IMR-90 (cell line): ENCODE measurements at regions not wholly inside any gene's neighbourhood (a gene's known extent, or its start where the extent isn't known, plus 50 kb on each side); places are given as distances from the start of the nearest gene placed in this dataset.

Experiments
- ATAC-seq: fragments of 200-7000 bp; cut with Tn5 transposase; 2 replicates; pipeline ENCODE4 v1.9.1; 2020; ENCODE audit warnings: low read depth, mild to moderate bottlenecking, moderate library complexity
- BruUV-seq: library from RNA; stranded (reverse); fragments of 400-500 nt; replicated peaks from 2 replicates; lab custom pipeline; 2021; lab: Mats Ljungman, UMichigan
- CTCF ChIA-PET: fragments of 300-600 bp; formaldehyde crosslinking; extraction: SDS; loops from one replicate; lab custom pipeline; 2021; ENCODE audit warnings: antibody characterized with exemption; lab: Yijun Ruan, JAX
- POLR2A ChIA-PET: fragments of 300-600 bp; sonication (Branson Sonifier 250); formaldehyde crosslinking; loops from one replicate; lab custom pipeline; 2022; ENCODE audit warnings: antibody characterized with exemption; ENCODE audit not compliant: unreplicated experiment; lab: Charles Lee
- DNase-seq: peaks from one replicate; pipeline ENCODE4 v3.0.0; 2013
- H2AFZ ChIP-seq: replicated peaks from 2 replicates; pipeline ENCODE3; 2013; ENCODE audit warnings: low read length, mild to moderate bottlenecking; ENCODE audit not compliant: poor library complexity
- H2AK5ac ChIP-seq: 2 replicates; pipeline ENCODE4 v1.6.1; 2013; ENCODE audit warnings: low read depth, low read length, inconsistent platforms
- H2AK9ac ChIP-seq: replicated peaks from 2 replicates; pipeline ENCODE3; 2013; ENCODE audit warnings: mild to moderate bottlenecking, low read depth, low read length, moderate library complexity; ENCODE audit not compliant: poor library complexity
- H2BK120ac ChIP-seq: 2 replicates; pipeline ENCODE4 v1.6.1; 2013; ENCODE audit warnings: low read depth, low read length, inconsistent platforms
- H2BK15ac ChIP-seq: 3 replicates; pipeline ENCODE4 v1.6.1; 2013; ENCODE audit warnings: low read depth, low read length, inconsistent platforms
- H2BK20ac ChIP-seq: 2 replicates; pipeline ENCODE4 v1.6.1; 2013; ENCODE audit warnings: low read depth, mild to moderate bottlenecking, inconsistent platforms, low read length, moderate library complexity
- H2BK5ac ChIP-seq: 2 replicates; pipeline ENCODE4 v1.6.1; 2013; ENCODE audit warnings: mild to moderate bottlenecking, low read depth, low read length, inconsistent platforms; ENCODE audit not compliant: poor library complexity, severe bottlenecking
- H3K14ac ChIP-seq: replicated peaks from 2 replicates; pipeline ENCODE4 v1.6.1; 2013; ENCODE audit warnings: low read depth, low read length, inconsistent platforms
- H3K18ac ChIP-seq: 2 replicates; pipeline ENCODE4 v1.6.1; 2013; ENCODE audit warnings: low read depth, low read length, control low read depth
- H3K23ac ChIP-seq: 2 replicates; pipeline ENCODE4 v1.6.1; 2013; ENCODE audit warnings: low read depth, low read length, inconsistent platforms
- H3K27ac ChIP-seq: 2 replicates; pipeline ENCODE4 v1.5.1; 2013; ENCODE audit warnings: mild to moderate bottlenecking, control low read depth, low read length; ENCODE audit not compliant: insufficient read depth
- H3K27me3 ChIP-seq: 2 replicates; pipeline ENCODE4 v1.6.1; 2013; ENCODE audit warnings: low read length; ENCODE audit not compliant: control insufficient read depth, insufficient read depth
- H3K36me3 ChIP-seq: 2 replicates; pipeline ENCODE4 v1.6.1; 2013; ENCODE audit warnings: low read length, mixed read lengths; ENCODE audit not compliant: control insufficient read depth, insufficient read depth
- H3K4ac ChIP-seq: 2 replicates; pipeline ENCODE4 v1.6.1; 2013; ENCODE audit warnings: low read depth, low read length, inconsistent platforms
- H3K4me1 ChIP-seq: 2 replicates; pipeline ENCODE4 v1.6.1; 2013; ENCODE audit warnings: low read length, mixed read lengths; ENCODE audit not compliant: control insufficient read depth, insufficient read depth
- H3K4me2 ChIP-seq: 2 replicates; pipeline ENCODE4 v1.6.1; 2013; ENCODE audit warnings: low read depth, mild to moderate bottlenecking, control low read depth, low read length, moderate library complexity
- H3K4me3 ChIP-seq: 2 replicates; pipeline ENCODE4 v1.5.1; 2013; ENCODE audit warnings: low read depth, mild to moderate bottlenecking, control low read depth, low read length, moderate library complexity; ENCODE audit not compliant: insufficient read depth
- H3K56ac ChIP-seq: 2 replicates; pipeline ENCODE4 v1.6.1; 2013; ENCODE audit warnings: low read length, inconsistent platforms; ENCODE audit not compliant: insufficient read depth; ENCODE audit errors: extremely low read depth
- H3K79me1 ChIP-seq, 2 experiments: 2 replicates each; pipeline ENCODE4 v1.6.1; 2013; ENCODE audit warnings: low read length in 2 of 2, inconsistent platforms in 1 of 2, low read depth in 1 of 2
- H3K9ac ChIP-seq: 2 replicates; pipeline ENCODE4 v1.6.1; 2013; ENCODE audit warnings: low read depth, low read length, control low read depth
- H3K9me1 ChIP-seq: 2 replicates; pipeline ENCODE4 v1.6.1; 2013; ENCODE audit warnings: low read length, inconsistent platforms; ENCODE audit not compliant: insufficient read depth
- H3K9me3 ChIP-seq: 2 replicates; pipeline ENCODE4 v1.6.1; 2013; ENCODE audit warnings: low read length; ENCODE audit not compliant: control insufficient read depth, insufficient read depth
- H4K20me1 ChIP-seq: 2 replicates; pipeline ENCODE4 v1.6.1; 2013; ENCODE audit warnings: low read length, inconsistent platforms; ENCODE audit not compliant: insufficient read depth
- H4K5ac ChIP-seq: 2 replicates; pipeline ENCODE4 v1.6.1; 2013; ENCODE audit warnings: mild to moderate bottlenecking, low read depth, low read length, control low read depth
- H4K8ac ChIP-seq, 2 experiments: 2 replicates each; pipeline ENCODE4 v1.6.1; 2013; ENCODE audit warnings: low read depth in 2 of 2, low read length in 2 of 2, control low read depth in 1 of 2, inconsistent platforms in 1 of 2
- H4K91ac ChIP-seq: 2 replicates; pipeline ENCODE4 v1.6.1; 2013; ENCODE audit warnings: low read depth, low read length, inconsistent platforms; ENCODE audit not compliant: insufficient read depth
- BHLHE40 ChIP-seq: fragments of 150-350 bp; IDR thresholded peaks from 2 replicates; pipeline ENCODE4 v1.6.1; 2016; ENCODE audit warnings: mild to moderate bottlenecking, low read depth, low read length
- CEBPB ChIP-seq: IDR thresholded peaks from 2 replicates; pipeline ENCODE4 v1.6.1; 2012; ENCODE audit warnings: low read depth, low read length, improper control_type of control experiment
- CHD1 ChIP-seq: IDR thresholded peaks from 2 replicates; pipeline ENCODE4 v1.6.1; 2012; ENCODE audit warnings: low read depth, low read length, improper control_type of control experiment
- CTCF ChIP-seq: conservative IDR thresholded peaks from 2 replicates; pipeline ENCODE4 v1.5.1; 2012; ENCODE audit warnings: mild to moderate bottlenecking, low read depth, low read length, improper control_type of control experiment
- FOS ChIP-seq: fragments of 150-350 bp; IDR thresholded peaks from 2 replicates; pipeline ENCODE4 v1.6.1; 2016; ENCODE audit warnings: low read depth, low read length
- MAFK ChIP-seq: IDR thresholded peaks from 2 replicates; pipeline ENCODE4 v1.6.1; 2012; ENCODE audit warnings: low read depth, low read length, improper control_type of control experiment
- MAZ ChIP-seq: IDR thresholded peaks from 2 replicates; pipeline ENCODE4 v1.6.1; 2012; ENCODE audit warnings: low read depth, mild to moderate bottlenecking, low read length, improper control_type of control experiment, moderate library complexity, borderline replicate concordance
- MXI1 ChIP-seq: IDR thresholded peaks from 2 replicates; pipeline ENCODE4 v1.6.1; 2012; ENCODE audit warnings: low read depth, mild to moderate bottlenecking, low read length, moderate library complexity, borderline replicate concordance
- NFE2L2 ChIP-seq: fragments of 150-350 bp; IDR thresholded peaks from 2 replicates; pipeline ENCODE4 v1.6.1; 2016; ENCODE audit warnings: low read depth, mild to moderate bottlenecking, low read length
- POLR2A ChIP-seq: IDR thresholded peaks from 2 replicates; pipeline ENCODE4 v1.6.1; 2012; ENCODE audit warnings: mild to moderate bottlenecking, low read depth, low read length
- RAD21 ChIP-seq: IDR thresholded peaks from 2 replicates; pipeline ENCODE4 v1.6.1; 2012; ENCODE audit warnings: low read length, improper control_type of control experiment
- RCOR1 ChIP-seq: IDR thresholded peaks from 2 replicates; pipeline ENCODE4 v1.6.1; 2012; ENCODE audit warnings: mild to moderate bottlenecking, low read length, improper control_type of control experiment; ENCODE audit not compliant: insufficient replicate concordance
- RFX5 ChIP-seq: IDR thresholded peaks from 2 replicates; pipeline ENCODE4 v1.8.0; 2012; ENCODE audit warnings: low read depth, mild to moderate bottlenecking, low read length, moderate library complexity
- SMC3 ChIP-seq: fragments of 150-350 bp; IDR thresholded peaks from 2 replicates; pipeline ENCODE4 v1.6.1; 2016; ENCODE audit warnings: low read depth, mild to moderate bottlenecking, antibody characterized with exemption, low read length, moderate library complexity
- USF2 ChIP-seq: fragments of 150-350 bp; IDR thresholded peaks from 2 replicates; pipeline ENCODE4 v1.6.1; 2017; ENCODE audit warnings: mild to moderate bottlenecking, antibody characterized with exemption, low read length, low read depth
- WGBS, 2 experiments: methylation state at CpG; one replicate each; pipeline versions ENCODE4 v1.1.5 to v1.1.7; 2013; ENCODE audit warnings: missing lambda C conversion rate in 2 of 2; ENCODE audit not compliant: insufficient read length in 1 of 2; ENCODE audit errors: extremely low coverage in 2 of 2; 5-methylcytosine and 5-hydroxymethylcytosine counted together
- dilution Hi-C: fragments of 300-500 bp; cut with HindIII; formaldehyde crosslinking; loops from one replicate; pipeline ENCODE4 v1.14.3; 2018; ENCODE audit warnings: low sequenced_read_pairs; ENCODE audit not compliant: unreplicated experiment
- in situ Hi-C: fragments of 300-500 bp; cut with MboI; formaldehyde crosslinking; loops from 3 replicates; pipeline ENCODE4 v1.14.3; 2019; ENCODE audit warnings: low sequenced_read_pairs, inconsistent platforms, mixed read lengths
- intact Hi-C: fragments of 100-400 bp; cut with micrococcal nuclease; formaldehyde crosslinking; loops from 2 replicates; pipeline ENCODE4 v1.10.0; 2022
- TF ChIP-seq, protein P1 (sequence below): fragments of 150-350 bp; IDR thresholded peaks from 2 replicates; pipeline ENCODE4 v1.6.1; 2016; ENCODE audit warnings: low read depth, mild to moderate bottlenecking, low read length, moderate library complexity, borderline replicate concordance

- in situ Hi-C loops (no loop called here), dilution Hi-C loops (no loop called here), intact Hi-C loops (loop anchor here (10.0 kb wide), 1 partner anchor 46 kb away; no protein-coding TSS in a partner anchor)
- no peaks in the 10 kb centered on the region for H3K36me3 ChIP-seq
- H4K5ac ChIP-seq: no peak overlapping the region
- WGBS, 2 experiments: no CpG with 5 or more reads among the region's 6 CpGs
- H3K4me1 ChIP-seq: no peaks in the 10 kb centered on the region
- no TSS peak for BruUV-seq
- no peak overlapping the region for H3K4me2 ChIP-seq
- no peak overlapping the region for H3K56ac ChIP-seq
- no peak overlapping the region for H3K23ac ChIP-seq
- H3K4me3 ChIP-seq: no peak overlapping the region
- H4K91ac ChIP-seq: no peak overlapping the region
- peaks cover 20% of the 10 kb centered on the region for H3K27me3 ChIP-seq
- H3K18ac ChIP-seq: no peak overlapping the region
- no peak for ATAC-seq
- no peak overlapping the region for H2BK20ac ChIP-seq
- no peak overlapping the region for H3K4ac ChIP-seq
- no peak overlapping the region for H2AFZ ChIP-seq
- H3K9me3 ChIP-seq: peaks cover 10% of the 10 kb centered on the region
- no peak overlapping the region for H4K8ac ChIP-seq
- ChIA-PET CTCF (no interaction called here), POLR2A (no interaction called here)
- no peak overlapping the region for H3K27ac ChIP-seq
- TF ChIP-seq NFE2L2: no peak
- no peak for TF ChIP-seq RCOR1
- no peak for TF ChIP-seq CHD1
- TF ChIP-seq, protein P1, sequence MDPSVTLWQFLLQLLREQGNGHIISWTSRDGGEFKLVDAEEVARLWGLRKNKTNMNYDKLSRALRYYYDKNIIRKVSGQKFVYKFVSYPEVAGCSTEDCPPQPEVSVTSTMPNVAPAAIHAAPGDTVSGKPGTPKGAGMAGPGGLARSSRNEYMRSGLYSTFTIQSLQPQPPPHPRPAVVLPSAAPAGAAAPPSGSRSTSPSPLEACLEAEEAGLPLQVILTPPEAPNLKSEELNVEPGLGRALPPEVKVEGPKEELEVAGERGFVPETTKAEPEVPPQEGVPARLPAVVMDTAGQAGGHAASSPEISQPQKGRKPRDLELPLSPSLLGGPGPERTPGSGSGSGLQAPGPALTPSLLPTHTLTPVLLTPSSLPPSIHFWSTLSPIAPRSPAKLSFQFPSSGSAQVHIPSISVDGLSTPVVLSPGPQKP: no peak
- TF ChIP-seq CTCF: no peak
- TF ChIP-seq SMC3: no peak
- TF ChIP-seq MXI1: no peak
- TF ChIP-seq USF2: no peak
- no peak for TF ChIP-seq MAZ
- TF ChIP-seq RAD21: no peak
- no peak for TF ChIP-seq CEBPB
- TF ChIP-seq BHLHE40: no peak
- TF ChIP-seq FOS: no peak
- TF ChIP-seq POLR2A: no peak
- TF ChIP-seq MAFK: no peak
- TF ChIP-seq RFX5: no peak
- H3K9me1 ChIP-seq: no peaks in the 10 kb centered on the region
- no peak overlapping the region for H2AK5ac ChIP-seq
- H2BK120ac ChIP-seq: no peak overlapping the region
- H3K9ac ChIP-seq: no peak overlapping the region
- no peaks in the 10 kb centered on the region for H3K79me1 ChIP-seq
- no peak for DNase-seq
- no peak overlapping the region for H2BK15ac ChIP-seq
- H3K14ac ChIP-seq: no peak overlapping the region
- no peak overlapping the region for H2BK5ac ChIP-seq
- no peaks in the 10 kb centered on the region for H4K20me1 ChIP-seq
- H2AK9ac ChIP-seq: no peak overlapping the region
These were observed 83.9 kb downstream of the RMI2 start for GRCh38 chr16:11429123-11429522.
